Kidney glomerular epithelial cell (primary cell): ENCODE measurements at regions not wholly inside any gene's neighbourhood (a gene's known extent, or its start where the extent isn't known, plus 50 kb on each side); places are given as distances from the start of the nearest gene placed in this dataset.
"Not testable (repeated sequence)": the region's sequence is repeated elsewhere in the genome, so short reads cannot be mapped to it uniquely, and the experiment has no call there.

Experiments used
- DNase-seq: peaks from one replicate; lab custom pipeline; 2025; lab: John Stamatoyannopoulos, UW

- no peak for DNase-seq
Observed at GRCh38 chr7:68394131-68394530, 1204.1 kb upstream of the AUTS2 start.

GRCh38 chr7:68399991-68400590, 1198.2 kb upstream of the AUTS2 start:
- no peak for DNase-seq

GRCh38 chr7:68400783-68401182, 1197.5 kb upstream of the AUTS2 start:
- DNase-seq, result no peak

- no peak for DNase-seq
Observed at GRCh38 chr7:68401313-68401712, 1197.0 kb upstream of the AUTS2 start.

GRCh38 chr7:68406480-68406879, 1191.8 kb upstream of the AUTS2 start:
- no peak for DNase-seq

- no peak for DNase-seq
Observed at GRCh38 chr7:68407460-68407859, 1190.8 kb upstream of the AUTS2 start.

- no peak for DNase-seq
Observed at GRCh38 chr7:68408873-68409272, 1189.4 kb upstream of the AUTS2 start.

- no peak for DNase-seq
Observed at GRCh38 chr7:68409851-68410250, 1188.4 kb upstream of the AUTS2 start.

GRCh38 chr7:68410693-68411092, 1187.6 kb upstream of the AUTS2 start:
- DNase-seq, result not testable (repeated sequence)

GRCh38 chr7:68411742-68412141, 1186.5 kb upstream of the AUTS2 start:
- no peak for DNase-seq

GRCh38 chr7:68414631-68415425, 1183.4 kb upstream of the AUTS2 start:
- DNase-seq, result no peak

- DNase-seq, result no peak
Observed at GRCh38 chr7:68417002-68417401, 1181.3 kb upstream of the AUTS2 start.

- no peak for DNase-seq
Observed at GRCh38 chr7:68417659-68418058, 1180.6 kb upstream of the AUTS2 start.

- no peak for DNase-seq
Observed at GRCh38 chr7:68420342-68421192, 1177.7 kb upstream of the AUTS2 start.

GRCh38 chr7:68421712-68422111, 1176.6 kb upstream of the AUTS2 start:
- no peak for DNase-seq

- DNase-seq, result no peak
Observed at GRCh38 chr7:68422281-68422680, 1176.0 kb upstream of the AUTS2 start.

GRCh38 chr7:68423356-68423755, 1174.9 kb upstream of the AUTS2 start:
- DNase-seq, result no peak

- no peak for DNase-seq
Observed at GRCh38 chr7:68424658-68425297, 1173.5 kb upstream of the AUTS2 start.

GRCh38 chr7:68425377-68425776, 1172.9 kb upstream of the AUTS2 start:
- DNase-seq, result no peak

- DNase-seq, result no peak
Observed at GRCh38 chr7:68429411-68430117, 1168.7 kb upstream of the AUTS2 start.

- no peak for DNase-seq
Observed at GRCh38 chr7:68432585-68432984, 1165.7 kb upstream of the AUTS2 start.
